Panc1 (cell line): ENCODE measurements at regions not wholly inside any gene's neighbourhood (a gene's known extent, or its start where the extent isn't known, plus 50 kb on each side); places are given as distances from the start of the nearest gene placed in this dataset.

ENCODE experiments used
- POLR2AphosphoS5 ChIP-seq: IDR thresholded peaks from 2 replicates; pipeline ENCODE4 v1.6.1; 2012; ENCODE audit warnings: mild to moderate bottlenecking, low read depth, low read length, moderate library complexity
- SIN3A ChIP-seq: IDR thresholded peaks from 2 replicates; pipeline ENCODE4 v1.6.1; 2012; ENCODE audit warnings: low read depth, mild to moderate bottlenecking, low read length, moderate library complexity, borderline replicate concordance; ENCODE audit not compliant: insufficient read depth
- TF ChIP-seq, protein P1 (sequence below): fragments of 450-650 bp; IDR thresholded peaks from 2 replicates; pipeline ENCODE4 v1.5.1; 2017; ENCODE audit warnings: mild to moderate bottlenecking

- TF ChIP-seq, protein P1, sequence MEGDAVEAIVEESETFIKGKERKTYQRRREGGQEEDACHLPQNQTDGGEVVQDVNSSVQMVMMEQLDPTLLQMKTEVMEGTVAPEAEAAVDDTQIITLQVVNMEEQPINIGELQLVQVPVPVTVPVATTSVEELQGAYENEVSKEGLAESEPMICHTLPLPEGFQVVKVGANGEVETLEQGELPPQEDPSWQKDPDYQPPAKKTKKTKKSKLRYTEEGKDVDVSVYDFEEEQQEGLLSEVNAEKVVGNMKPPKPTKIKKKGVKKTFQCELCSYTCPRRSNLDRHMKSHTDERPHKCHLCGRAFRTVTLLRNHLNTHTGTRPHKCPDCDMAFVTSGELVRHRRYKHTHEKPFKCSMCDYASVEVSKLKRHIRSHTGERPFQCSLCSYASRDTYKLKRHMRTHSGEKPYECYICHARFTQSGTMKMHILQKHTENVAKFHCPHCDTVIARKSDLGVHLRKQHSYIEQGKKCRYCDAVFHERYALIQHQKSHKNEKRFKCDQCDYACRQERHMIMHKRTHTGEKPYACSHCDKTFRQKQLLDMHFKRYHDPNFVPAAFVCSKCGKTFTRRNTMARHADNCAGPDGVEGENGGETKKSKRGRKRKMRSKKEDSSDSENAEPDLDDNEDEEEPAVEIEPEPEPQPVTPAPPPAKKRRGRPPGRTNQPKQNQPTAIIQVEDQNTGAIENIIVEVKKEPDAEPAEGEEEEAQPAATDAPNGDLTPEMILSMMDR = no peak
- TF ChIP-seq POLR2AphosphoS5 (no peak), SIN3A (no peak)
Observed at GRCh38 chr1:186741640-186742039, 61.4 kb upstream of the PTGS2 start.
